GM18870 (cell line): ENCODE measurements at regions not wholly inside any gene's neighbourhood (a gene's known extent, or its start where the extent isn't known, plus 50 kb on each side); places are given as distances from the start of the nearest gene placed in this dataset.

Source experiments
- ATAC-seq: cut with Tn5 transposase; IDR thresholded peaks from one replicate; pipeline ENCODE4 v1.9.1; 2021; ENCODE audit warnings: moderate library complexity; ENCODE audit not compliant: unreplicated experiment

- no peak for ATAC-seq
Measured at GRCh38 chr17:73694491-73694890, 50.2 kb upstream of the SDK2 start.

GRCh38 chr17:73695035-73695738 lies 50.9 kb upstream of the SDK2 start:
- ATAC-seq, result no peak

GRCh38 chr17:73696251-73696650 lies 52.0 kb upstream of the SDK2 start:
- no peak for ATAC-seq

- no peak for ATAC-seq
Measured at GRCh38 chr17:73697872-73698271, 53.6 kb upstream of the SDK2 start.

- no peak for ATAC-seq
Measured at GRCh38 chr17:73698966-73699365, 54.7 kb upstream of the SDK2 start.

- no peak for ATAC-seq
Measured at GRCh38 chr17:73701701-73702100, 57.5 kb upstream of the SDK2 start.

GRCh38 chr17:73703192-73703591 lies 58.9 kb upstream of the SDK2 start:
- ATAC-seq, result no peak

- no peak for ATAC-seq
Measured at GRCh38 chr17:73703917-73704316, 59.7 kb upstream of the SDK2 start.

GRCh38 chr17:73705594-73705993 lies 61.3 kb upstream of the SDK2 start:
- ATAC-seq, result no peak

GRCh38 chr17:73706428-73706827 lies 62.2 kb upstream of the SDK2 start:
- ATAC-seq, result no peak

- no peak for ATAC-seq
Measured at GRCh38 chr17:73706858-73707257, 62.6 kb upstream of the SDK2 start.

GRCh38 chr17:73707358-73707757 lies 63.1 kb upstream of the SDK2 start:
- no peak for ATAC-seq

GRCh38 chr17:73710095-73710592 lies 65.9 kb upstream of the SDK2 start:
- ATAC-seq, result no peak

- ATAC-seq, result peak; percentile 79
Measured at GRCh38 chr17:73711184-73711583, 66.9 kb upstream of the SDK2 start.

- no peak for ATAC-seq
Measured at GRCh38 chr17:73711916-73712315, 67.7 kb upstream of the SDK2 start.

GRCh38 chr17:73713136-73713535 lies 68.9 kb upstream of the SDK2 start:
- ATAC-seq, result no peak

- ATAC-seq, result no peak
Measured at GRCh38 chr17:73715769-73716168, 71.5 kb upstream of the SDK2 start.

- ATAC-seq, result no peak
Measured at GRCh38 chr17:73717690-73718089, 73.4 kb upstream of the SDK2 start.

GRCh38 chr17:73718362-73718761 lies 74.1 kb upstream of the SDK2 start:
- no peak for ATAC-seq

- ATAC-seq, result no peak
Measured at GRCh38 chr17:73718912-73719311, 74.7 kb upstream of the SDK2 start.

- no peak for ATAC-seq
Measured at GRCh38 chr17:73719588-73720071, 75.4 kb upstream of the SDK2 start.

- ATAC-seq, result no peak
Measured at GRCh38 chr17:73720187-73720834, 76.1 kb upstream of the SDK2 start.
